ENCODE measurements at regions not wholly inside any gene's neighbourhood (a gene's known extent, or its start where the extent isn't known, plus 50 kb on each side); places are given as distances from the start of the nearest gene placed in this dataset.

- H4K20me1 ChIP-seq (ENCODE audit: insufficient read depth) = no peaks in the 10 kb centered on the region
- no peak overlapping the region for H2AFZ ChIP-seq (ENCODE audit: low read depth, low read length)
- no peaks in the 10 kb centered on the region for H3K79me2 ChIP-seq (replicated peaks; ENCODE audit: insufficient read depth, low read length)
These were observed 397.9 kb downstream of the MEIS1 start for GRCh38 chr2:66832646-66833435.

GRCh38 chr2:66834859-66835258, 399.9 kb downstream of the MEIS1 start:
- H3K27ac ChIP-seq (ENCODE audit: low read length) = no peak overlapping the region
- H3K4me2 ChIP-seq (ENCODE audit: low read length) = no peak overlapping the region
- H4K20me1 ChIP-seq (ENCODE audit: insufficient read depth) = no peaks in the 10 kb centered on the region
- no peaks in the 10 kb centered on the region for H3K9me3 ChIP-seq (ENCODE audit: low read length)
- H3K9me2 ChIP-seq (ENCODE audit: insufficient read depth, low read length) = no peaks in the 10 kb centered on the region
- TF ChIP-seq REST (IDR thresholded peaks at IDR 0.05; ENCODE audit: borderline replicate concordance) = no peak
- no peak for TF ChIP-seq EP300 (conservative IDR thresholded peaks at IDR 0.05; ENCODE audit: poor library complexity, severe bottlenecking)
- TF ChIP-seq TAF1 (IDR thresholded peaks at IDR 0.05; ENCODE audit: low read depth) = no peak
- H3F3A ChIP-seq (ENCODE audit: insufficient read depth, low read length, poor library complexity, severe bottlenecking) = no peaks in the 10 kb centered on the region
- no peaks in the 10 kb centered on the region for H3K36me3 ChIP-seq (ENCODE audit: insufficient read depth, low read length)
- no peak overlapping the region for H3K4me3 ChIP-seq (ENCODE audit: low read length)
- H2AFZ ChIP-seq (ENCODE audit: low read depth, low read length) = no peak overlapping the region
- no peak overlapping the region for H3K9ac ChIP-seq (ENCODE audit: low read length)
- H3K27me3 ChIP-seq (ENCODE audit: insufficient read depth, low read depth, low read length) = no peaks in the 10 kb centered on the region
- no peaks in the 10 kb centered on the region for H3K79me2 ChIP-seq (replicated peaks; ENCODE audit: insufficient read depth, low read length)

More at GRCh38 chr2:66832646-66833435, 397.9 kb downstream of the MEIS1 start:
- no peak overlapping the region for H3K4me2 ChIP-seq (ENCODE audit: low read length)
- H3K9me3 ChIP-seq (ENCODE audit: low read length) = no peaks in the 10 kb centered on the region
- H3K4me3 ChIP-seq (ENCODE audit: low read length) = no peak overlapping the region
- H3K36me3 ChIP-seq (ENCODE audit: insufficient read depth, low read length) = no peaks in the 10 kb centered on the region
- H3K27ac ChIP-seq (ENCODE audit: low read length) = no peak overlapping the region
- no peak for TF ChIP-seq POLR2AphosphoS5 (IDR thresholded peaks at IDR 0.05)
- TF ChIP-seq EP300 (conservative IDR thresholded peaks at IDR 0.05; ENCODE audit: poor library complexity, severe bottlenecking) = no peak
- no peak overlapping the region for H3K9ac ChIP-seq (ENCODE audit: low read length)
- no peaks in the 10 kb centered on the region for H3K27me3 ChIP-seq (ENCODE audit: insufficient read depth, low read depth, low read length)
- H3K9me2 ChIP-seq (ENCODE audit: insufficient read depth, low read length) = no peaks in the 10 kb centered on the region
- H3F3A ChIP-seq (ENCODE audit: insufficient read depth, low read length, poor library complexity, severe bottlenecking) = no peaks in the 10 kb centered on the region

- Histone ChIP-seq H3K9ac (ENCODE audit: low read length) (no peak overlapping the region), H3K27ac (ENCODE audit: low read length) (no peak overlapping the region), H4K20me1 (ENCODE audit: insufficient read depth) (no peaks in the 10 kb centered on the region), H3K4me2 (ENCODE audit: low read length) (no peak overlapping the region), H3K4me3 (ENCODE audit: low read length) (no peak overlapping the region), H3K36me3 (ENCODE audit: insufficient read depth, low read length) (no peaks in the 10 kb centered on the region), H3K27me3 (ENCODE audit: insufficient read depth, low read depth, low read length) (no peaks in the 10 kb centered on the region), H3K9me3 (ENCODE audit: low read length) (no peaks in the 10 kb centered on the region), H3K79me2 (replicated peaks; ENCODE audit: insufficient read depth, low read length) (no peaks in the 10 kb centered on the region), H3K9me2 (ENCODE audit: insufficient read depth, low read length) (no peaks in the 10 kb centered on the region), H2AFZ (ENCODE audit: low read depth, low read length) (no peak overlapping the region), H3F3A (ENCODE audit: insufficient read depth, low read length, poor library complexity, severe bottlenecking) (no peaks in the 10 kb centered on the region)
- TF ChIP-seq POLR2AphosphoS5 (IDR thresholded peaks at IDR 0.05) (no peak), SMC3 (conservative IDR thresholded peaks at IDR 0.05; ENCODE audit: poor library complexity) (no peak), RAD21 (conservative IDR thresholded peaks at IDR 0.05) (no peak)
These were observed 401.9 kb downstream of the MEIS1 start for GRCh38 chr2:66836851-66837250.
